C4-2B (cell line): ENCODE measurements at regions not wholly inside any gene's neighbourhood (a gene's known extent, or its start where the extent isn't known, plus 50 kb on each side); places are given as distances from the start of the nearest gene placed in this dataset.

Experiments
- CTCF ChIP-seq: fragments of 450-650 bp; conservative IDR thresholded peaks from 2 replicates; pipeline ENCODE4 v1.5.1; 2017; ENCODE audit warnings: mild to moderate bottlenecking
- ZFX ChIP-seq: fragments of 450-650 bp; IDR thresholded peaks from 2 replicates; pipeline ENCODE4 v1.6.1; 2017

- no peak for TF ChIP-seq CTCF
- TF ChIP-seq ZFX, result no peak
These were observed 126.0 kb upstream of the IL12B start for GRCh38 chr5:159456261-159456660.
